Epithelial cell of prostate (primary cell): ENCODE measurements at regions not wholly inside any gene's neighbourhood (a gene's known extent, or its start where the extent isn't known, plus 50 kb on each side); places are given as distances from the start of the nearest gene placed in this dataset.
"Not testable (repeated sequence)": the region's sequence is repeated elsewhere in the genome, so short reads cannot be mapped to it uniquely, and the experiment has no call there.

Experiments
- DNase-seq: peaks from one replicate; pipeline ENCODE4 v3.0.0-alpha.2; 2011; ENCODE audit warnings: low read depth, low spot score
- H3K27ac ChIP-seq: fragments of 450-650 bp; 2 replicates; pipeline ENCODE4 v1.5.1; 2017; ENCODE audit warnings: mild to moderate bottlenecking

DNA sequence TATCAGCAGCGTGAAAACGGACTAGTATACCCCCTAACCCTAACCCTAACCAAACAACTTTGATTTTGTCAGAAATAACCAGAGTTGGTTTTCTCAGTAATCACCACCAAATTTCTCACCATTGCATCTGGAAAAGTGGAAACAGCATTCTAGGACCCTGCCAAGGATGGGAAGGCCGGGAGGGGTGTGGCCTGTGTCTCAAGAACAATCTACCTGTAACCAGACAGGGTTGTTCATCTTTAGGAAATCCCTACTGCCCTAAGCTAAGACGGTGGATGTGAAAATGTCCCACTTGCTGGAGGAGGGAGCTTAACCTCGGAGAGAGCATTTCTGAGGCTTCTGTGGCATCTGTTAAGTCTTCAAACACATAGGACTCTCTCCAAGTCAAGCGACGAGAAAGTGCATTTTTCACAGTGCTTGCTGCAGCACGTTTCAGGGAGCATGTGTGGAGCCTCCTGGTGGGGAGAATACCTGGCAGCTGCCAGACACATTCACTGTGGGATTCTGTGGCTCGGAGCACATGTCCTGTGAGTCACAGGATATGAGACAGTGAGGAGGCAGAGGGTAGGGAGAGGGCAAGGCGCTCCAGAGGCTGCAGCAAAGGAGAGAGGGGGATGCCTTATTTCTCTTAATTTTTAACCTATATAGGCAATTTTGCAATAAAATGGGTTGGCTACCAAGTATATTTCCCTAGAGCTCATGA is 207.5 kb downstream of the SPP2 start:
- peak overlapping the region; percentile 89 for H3K27ac ChIP-seq
- DNase-seq, result peak; percentile 91

- DNase-seq, result no peak
- H3K27ac ChIP-seq, result peak overlapping the region; percentile 89
These were observed 206.0 kb downstream of the SPP2 start for GRCh38 chr2:234256516-234256915.

DNA sequence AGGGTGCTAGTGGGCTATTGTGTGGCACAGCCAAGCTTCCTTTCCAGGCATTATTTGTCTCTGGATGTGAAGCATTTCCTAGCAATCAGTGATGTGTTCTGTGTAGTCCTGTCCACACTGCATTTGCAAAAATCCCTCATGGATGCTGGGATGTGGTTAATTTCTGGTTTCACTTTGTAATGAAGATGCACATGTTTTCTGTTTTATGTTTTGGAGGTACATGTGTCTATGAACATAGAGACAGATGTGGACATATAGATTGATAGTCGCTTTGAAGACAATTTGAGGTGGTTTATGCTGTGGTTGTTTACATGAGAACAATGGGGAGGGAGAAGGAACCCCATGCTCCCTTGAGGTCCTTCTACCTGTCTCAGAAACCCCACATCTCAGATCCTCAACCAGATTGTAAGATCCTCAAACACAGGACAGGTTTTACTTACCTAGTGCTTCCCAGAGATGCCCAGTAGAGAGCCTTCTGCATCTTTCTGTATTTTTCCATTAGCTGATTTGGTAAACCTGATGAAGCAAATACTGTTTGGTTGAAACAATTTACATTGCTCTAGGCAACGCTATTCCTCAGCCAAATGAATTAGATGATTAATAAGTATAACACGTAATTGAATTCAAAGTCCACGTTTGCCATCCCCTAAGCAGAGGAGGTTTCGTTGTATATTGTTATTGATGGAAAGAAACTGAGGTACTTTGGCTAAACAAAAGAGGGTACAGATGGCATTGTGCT is 204.4 kb downstream of the SPP2 start:
- no peak for DNase-seq

DNA sequence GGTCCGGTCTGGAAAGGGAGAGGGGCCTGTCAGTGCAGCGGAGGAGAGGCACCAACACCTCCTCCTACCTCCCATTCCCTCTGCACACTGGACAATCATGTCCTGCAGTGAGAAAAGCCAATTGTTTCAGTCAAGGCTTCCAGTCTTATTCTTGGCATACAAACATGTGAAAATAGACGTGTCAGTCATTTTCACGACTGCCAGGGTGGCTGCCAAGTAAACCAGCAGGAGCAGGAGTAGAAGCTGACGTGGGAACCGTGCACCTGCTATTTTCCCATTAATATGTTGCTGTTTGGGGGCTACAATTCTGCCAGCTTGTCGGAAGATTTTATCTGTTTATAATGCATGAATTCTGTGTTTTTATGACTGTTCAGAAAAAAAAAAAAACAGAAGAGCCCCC is 202.3 kb downstream of the SPP2 start:
- DNase-seq, result no peak
- peak overlapping the region; percentile 85 for H3K27ac ChIP-seq

More for the DNA sequence above, 204.4 kb downstream of the SPP2 start:
- H3K27ac ChIP-seq, result peak overlapping the region; percentile 89

- H3K27ac ChIP-seq, result peak overlapping the region; percentile 85
- peak; percentile 94 for DNase-seq
These were observed 201.1 kb downstream of the SPP2 start for GRCh38 chr2:234251326-234252271.

GRCh38 chr2:234250926-234251325 is 200.4 kb downstream of the SPP2 start:
- H3K27ac ChIP-seq, result peak overlapping the region; percentile 85
- no peak for DNase-seq

DNA sequence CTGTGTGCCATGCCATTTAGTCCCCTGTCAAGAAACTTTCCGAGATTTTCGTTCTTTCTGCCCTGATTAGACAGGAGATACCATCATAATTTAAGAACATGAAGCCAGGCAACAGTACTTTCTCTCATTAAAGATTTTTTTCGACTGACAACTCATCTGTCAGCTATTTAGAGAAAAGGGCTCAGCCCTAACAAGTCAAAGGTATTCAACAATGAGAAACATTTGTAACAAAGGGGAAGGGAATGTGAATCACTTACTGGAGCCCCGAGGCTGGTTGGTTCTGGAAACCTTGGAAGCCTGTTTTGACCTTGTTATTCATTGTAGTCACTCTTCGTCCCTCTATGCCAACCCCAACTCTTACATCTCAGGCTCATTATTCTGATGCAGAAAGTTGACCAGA is 199.4 kb downstream of the SPP2 start:
- H3K27ac ChIP-seq, result peak overlapping the region; percentile 85
- peak; percentile 74 for DNase-seq

DNA sequence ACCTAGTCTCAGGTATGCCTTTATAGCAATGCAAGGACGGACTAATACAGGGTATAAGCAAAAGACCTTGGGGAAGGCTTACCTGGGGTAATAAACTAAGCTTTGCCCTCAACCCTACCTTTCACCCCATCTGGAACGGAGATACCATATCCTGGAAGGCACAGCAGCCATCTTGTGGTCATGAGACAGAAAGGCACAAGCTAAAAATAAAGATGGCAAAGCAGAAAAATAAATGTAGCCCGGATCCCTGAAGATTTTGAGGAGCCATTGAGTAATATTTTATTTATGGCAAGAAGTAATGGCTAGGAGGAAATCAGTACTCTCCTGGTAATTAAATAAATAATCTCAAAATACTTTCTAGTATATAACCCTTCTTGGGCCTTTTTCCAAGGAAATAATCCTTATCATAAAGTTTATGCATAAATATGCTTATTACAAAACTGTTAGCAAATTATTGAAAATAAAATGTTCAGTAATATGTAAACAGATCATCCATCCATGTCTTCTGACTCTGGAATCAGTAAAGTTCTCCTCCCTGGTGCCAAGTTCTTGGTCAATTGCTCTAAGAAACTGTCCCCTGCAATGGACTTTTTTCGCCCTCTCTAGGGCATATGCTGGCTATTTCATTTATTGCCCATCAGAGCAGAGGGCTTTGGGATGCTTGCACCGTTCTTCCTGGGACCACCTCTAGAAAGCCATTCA is 198.7 kb downstream of the SPP2 start:
- DNase-seq, result no peak
- H3K27ac ChIP-seq, result peak overlapping the region; percentile 85

DNA sequence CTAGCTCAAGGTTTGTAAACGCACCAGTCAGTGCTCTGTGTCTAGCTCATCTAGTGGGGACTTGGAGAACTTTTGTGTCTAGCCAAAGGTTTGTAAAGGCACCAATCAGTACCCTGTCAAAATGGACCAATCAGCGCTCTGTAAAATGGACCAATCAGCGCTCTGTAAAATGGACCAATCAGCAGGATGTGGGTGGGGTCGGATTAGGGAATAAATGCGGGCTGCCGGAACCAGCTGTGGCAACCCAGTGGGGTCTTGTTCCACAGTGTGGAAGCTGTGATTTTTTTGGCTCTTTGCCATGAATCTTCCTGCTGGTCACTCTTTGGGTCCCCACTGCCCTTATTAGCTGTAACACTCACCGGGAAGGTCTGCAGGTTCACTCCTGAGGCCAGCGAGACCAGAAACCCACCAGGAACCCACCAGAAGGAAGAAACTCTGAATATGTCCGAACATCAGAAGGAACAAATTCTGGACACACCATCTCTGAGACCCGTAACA is 197.8 kb downstream of the SPP2 start:
- DNase-seq, result not testable (repeated sequence)
- peak overlapping the region; percentile 85 for H3K27ac ChIP-seq

GRCh38 chr2:234247453-234248180 is 197.1 kb downstream of the SPP2 start:
- peak overlapping the region; percentile 94 for H3K27ac ChIP-seq
- no peak for DNase-seq

DNA sequence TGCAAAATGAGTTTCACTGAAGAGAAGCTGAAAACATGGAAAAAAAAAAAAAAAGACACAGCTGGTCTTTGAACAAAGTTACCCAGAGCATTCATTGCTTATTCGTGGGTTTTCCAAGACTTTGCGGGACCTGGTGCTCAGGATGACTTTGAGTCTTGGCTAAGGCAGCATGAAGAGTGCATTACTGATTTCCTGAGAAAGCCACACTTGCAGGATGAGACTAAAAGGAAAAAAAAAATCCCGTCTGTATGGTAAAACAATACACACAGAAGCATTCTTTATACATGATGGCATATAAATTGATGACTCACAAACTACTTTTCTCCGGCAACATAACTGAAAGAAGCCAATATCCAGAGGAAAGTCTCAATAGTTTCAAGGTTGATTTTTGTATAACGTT is 195.4 kb downstream of the SPP2 start:
- DNase-seq, result no peak
- peak overlapping the region; percentile 94 for H3K27ac ChIP-seq

DNA sequence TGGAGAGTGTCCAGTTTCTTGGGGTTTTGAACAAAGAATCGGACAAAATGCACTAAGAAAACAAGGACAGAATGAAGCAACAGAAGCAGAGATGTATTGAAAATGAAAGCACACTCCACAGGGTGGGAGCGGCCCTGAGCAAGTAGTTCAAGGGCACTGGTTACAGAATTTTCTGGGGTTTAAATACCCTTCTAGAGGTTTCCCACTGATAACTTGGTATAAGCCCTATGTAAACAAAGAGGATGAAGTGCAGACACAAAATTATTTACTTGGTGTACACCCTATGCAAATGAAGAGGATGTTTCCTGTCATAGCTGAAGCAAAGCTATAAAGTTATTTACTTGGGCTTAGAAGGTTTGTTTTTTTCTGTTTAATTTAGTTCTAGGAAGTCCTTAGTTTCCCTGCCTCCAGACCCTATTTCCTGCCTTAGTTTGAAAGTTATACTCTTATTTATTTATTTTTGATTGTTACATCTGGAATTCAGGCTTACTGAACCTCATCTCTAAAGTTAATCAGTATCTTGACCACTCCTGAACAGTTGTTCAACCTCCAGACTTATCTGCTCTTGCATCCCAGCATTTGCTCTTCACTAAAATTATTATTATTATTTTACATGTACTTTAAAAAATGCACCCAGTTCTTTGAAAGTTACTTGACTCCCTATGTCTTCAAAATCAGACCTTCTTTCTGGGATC is 193.5 kb downstream of the SPP2 start:
- H3K27ac ChIP-seq, result peak overlapping the region; percentile 94
- DNase-seq, result no peak

DNA sequence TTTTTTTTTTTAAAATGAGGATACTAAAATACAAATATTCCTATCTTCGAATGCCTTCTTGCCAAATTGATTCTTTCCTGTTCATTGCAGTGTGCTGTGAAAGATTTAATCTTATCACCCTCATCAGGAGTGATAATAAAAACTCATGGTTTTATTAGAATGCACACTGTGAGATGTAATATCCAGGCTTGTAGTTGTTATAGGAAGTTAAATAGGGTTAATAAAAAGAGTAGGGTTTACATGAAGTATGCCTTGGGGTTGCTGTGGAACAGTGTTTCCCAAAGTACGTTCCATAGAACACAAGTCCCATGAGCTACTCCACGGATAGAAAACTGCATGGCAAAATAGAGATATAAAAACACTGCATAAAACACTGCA is 191.9 kb downstream of the SPP2 start:
- peak overlapping the region; percentile 94 for H3K27ac ChIP-seq
- no peak for DNase-seq

- peak overlapping the region; percentile 94 for H3K27ac ChIP-seq
- no peak for DNase-seq
These were observed 191.4 kb downstream of the SPP2 start for GRCh38 chr2:234241656-234242458.

DNA sequence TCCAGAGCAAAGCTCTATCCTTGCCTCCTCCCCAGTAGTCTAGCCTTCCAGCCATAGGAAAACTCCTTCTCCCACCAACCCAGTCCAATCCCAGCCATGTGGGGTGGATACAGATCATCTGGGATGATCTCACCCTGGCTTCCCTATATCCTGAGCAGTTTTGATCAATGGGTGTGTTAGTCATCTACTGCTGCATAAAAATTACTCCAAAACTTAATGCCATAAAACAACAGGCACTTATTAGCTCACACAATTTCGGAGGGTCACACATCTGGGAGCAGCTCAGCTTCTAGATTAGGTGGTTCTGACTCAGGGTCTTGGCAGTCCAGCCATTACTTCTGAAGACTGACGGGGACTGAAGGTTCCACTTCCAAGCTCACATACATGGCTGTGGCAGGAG is 190.4 kb downstream of the SPP2 start:
- peak overlapping the region; percentile 94 for H3K27ac ChIP-seq
- DNase-seq, result no peak

- DNase-seq, result no peak
- no peak overlapping the region for H3K27ac ChIP-seq
These were observed 184.7 kb downstream of the SPP2 start for GRCh38 chr2:234235191-234235590.

DNA sequence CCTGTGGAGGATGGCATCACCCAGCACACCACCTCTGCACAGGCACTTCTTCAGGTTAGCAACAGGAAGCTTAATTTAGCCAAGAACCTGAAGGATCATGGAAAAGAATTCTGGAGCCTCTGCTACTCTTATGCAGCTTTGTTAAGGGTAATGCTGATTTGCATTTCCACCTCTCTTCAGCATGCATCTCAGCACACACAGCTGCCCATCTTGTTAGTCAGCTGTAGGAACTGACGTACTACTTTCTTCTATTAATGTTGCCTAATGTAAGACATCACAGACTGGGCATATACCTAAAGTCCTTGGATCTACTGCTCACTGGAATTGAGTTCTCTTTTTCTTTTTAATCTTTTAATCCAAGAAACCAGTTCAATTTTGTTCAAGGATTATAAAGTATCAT is 181.0 kb downstream of the SPP2 start:
- H3K27ac ChIP-seq, result no peak overlapping the region
- no peak for DNase-seq

DNA sequence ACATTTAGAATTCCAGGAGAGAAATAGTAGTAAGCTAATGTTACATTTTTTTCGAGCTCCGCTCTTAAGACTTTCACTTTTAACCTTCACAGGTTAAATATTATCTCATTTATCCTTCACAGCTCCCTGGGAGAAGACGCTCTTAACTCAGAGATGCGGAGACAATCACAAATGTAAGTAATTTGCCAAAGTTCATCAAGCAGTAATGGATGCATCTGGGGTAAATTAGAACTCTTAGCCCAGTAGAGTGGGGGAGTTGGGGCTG is 168.5 kb downstream of the SPP2 start:
- no peak overlapping the region for H3K27ac ChIP-seq
- no peak for DNase-seq
